Tibial nerve (tissue), 4 donors: ENCODE measurements at regions not wholly inside any gene's neighbourhood (a gene's known extent, or its start where the extent isn't known, plus 50 kb on each side); places are given as distances from the start of the nearest gene placed in this dataset.

Experiments
- CTCF ChIP-seq, 5 experiments: fragments of 200-600 bp in 3 of 5; fragments of 450-650 bp in 2 of 5; sonication (generic) in 3 of 5; IDR thresholded peaks; one replicate each; pipeline ENCODE4 v1.5.1; 2016 to 2019; ENCODE audit warnings: antibody characterized with exemption in 5 of 5, mild to moderate bottlenecking in 3 of 5, moderate library complexity in 2 of 5
- EP300 ChIP-seq, 2 donors: sonication (generic); formaldehyde crosslinking; IDR thresholded peaks; one replicate each; pipeline ENCODE4 v1.6.1; 2017; ENCODE audit warnings: antibody characterized with exemption in 2 of 2, mild to moderate bottlenecking in 1 of 2
- POLR2A ChIP-seq, 2 donors: fragments of 450-650 bp; IDR thresholded peaks; one replicate each; pipeline ENCODE4 v1.6.1; 2017; ENCODE audit warnings: antibody characterized with exemption in 2 of 2, mild to moderate bottlenecking in 2 of 2, moderate library complexity in 2 of 2

GRCh38 chr11:29328961-29329441 is 687.8 kb downstream of the KCNA4 start:
- TF ChIP-seq EP300 (IDR thresholded peaks at IDR 0.05) = no peak
- peak in 1 of 5 experiments; percentile 28 for TF ChIP-seq CTCF (IDR thresholded peaks at IDR 0.05)
- TF ChIP-seq POLR2A (IDR thresholded peaks at IDR 0.05) = no peak
